ENCODE measurements at regions not wholly inside any gene's neighbourhood (a gene's known extent, or its start where the extent isn't known, plus 50 kb on each side); places are given as distances from the start of the nearest gene placed in this dataset.

DNA sequence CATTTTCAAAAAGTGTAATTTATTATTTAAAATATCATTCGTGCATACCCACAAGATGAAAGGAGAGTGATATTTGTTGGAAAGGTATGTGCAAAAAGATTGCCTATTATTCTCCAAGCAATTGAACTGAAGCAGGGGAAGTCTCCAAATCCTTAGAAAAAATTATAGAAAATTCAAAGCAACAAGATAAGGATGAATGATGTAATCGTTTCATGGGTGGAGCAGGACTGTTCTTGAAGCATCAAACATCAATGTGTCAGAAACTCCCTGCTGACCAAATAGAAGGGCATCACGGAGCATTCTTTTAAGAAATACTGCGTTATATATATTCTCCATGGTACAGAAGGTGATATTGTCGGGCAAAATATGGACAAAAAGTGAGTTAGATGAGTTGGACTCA is 87.9 kb upstream of the SPAG17 start:
- TF ChIP-seq POLR2A (IDR thresholded peaks at IDR 0.05; ENCODE audit: low read depth, low read length), result no peak
- TF ChIP-seq, protein P1, sequence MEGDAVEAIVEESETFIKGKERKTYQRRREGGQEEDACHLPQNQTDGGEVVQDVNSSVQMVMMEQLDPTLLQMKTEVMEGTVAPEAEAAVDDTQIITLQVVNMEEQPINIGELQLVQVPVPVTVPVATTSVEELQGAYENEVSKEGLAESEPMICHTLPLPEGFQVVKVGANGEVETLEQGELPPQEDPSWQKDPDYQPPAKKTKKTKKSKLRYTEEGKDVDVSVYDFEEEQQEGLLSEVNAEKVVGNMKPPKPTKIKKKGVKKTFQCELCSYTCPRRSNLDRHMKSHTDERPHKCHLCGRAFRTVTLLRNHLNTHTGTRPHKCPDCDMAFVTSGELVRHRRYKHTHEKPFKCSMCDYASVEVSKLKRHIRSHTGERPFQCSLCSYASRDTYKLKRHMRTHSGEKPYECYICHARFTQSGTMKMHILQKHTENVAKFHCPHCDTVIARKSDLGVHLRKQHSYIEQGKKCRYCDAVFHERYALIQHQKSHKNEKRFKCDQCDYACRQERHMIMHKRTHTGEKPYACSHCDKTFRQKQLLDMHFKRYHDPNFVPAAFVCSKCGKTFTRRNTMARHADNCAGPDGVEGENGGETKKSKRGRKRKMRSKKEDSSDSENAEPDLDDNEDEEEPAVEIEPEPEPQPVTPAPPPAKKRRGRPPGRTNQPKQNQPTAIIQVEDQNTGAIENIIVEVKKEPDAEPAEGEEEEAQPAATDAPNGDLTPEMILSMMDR (conservative IDR thresholded peaks at IDR 0.05; ENCODE audit: low read depth, low read length), result no peak
- TF ChIP-seq CEBPB (IDR thresholded peaks at IDR 0.05; ENCODE audit: low read depth, low read length), result no peak
- TF ChIP-seq, protein P2, sequence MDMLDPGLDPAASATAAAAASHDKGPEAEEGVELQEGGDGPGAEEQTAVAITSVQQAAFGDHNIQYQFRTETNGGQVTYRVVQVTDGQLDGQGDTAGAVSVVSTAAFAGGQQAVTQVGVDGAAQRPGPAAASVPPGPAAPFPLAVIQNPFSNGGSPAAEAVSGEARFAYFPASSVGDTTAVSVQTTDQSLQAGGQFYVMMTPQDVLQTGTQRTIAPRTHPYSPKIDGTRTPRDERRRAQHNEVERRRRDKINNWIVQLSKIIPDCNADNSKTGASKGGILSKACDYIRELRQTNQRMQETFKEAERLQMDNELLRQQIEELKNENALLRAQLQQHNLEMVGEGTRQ (IDR thresholded peaks at IDR 0.05; ENCODE audit: low read depth, low read length), result no peak
